PC-9 (cell line): ENCODE measurements at regions not wholly inside any gene's neighbourhood (a gene's known extent, or its start where the extent isn't known, plus 50 kb on each side); places are given as distances from the start of the nearest gene placed in this dataset.

ENCODE experiments used
- BruUV-seq: library from RNA; stranded (reverse); fragments of 400-500 nt; replicated peaks from 2 replicates; lab custom pipeline; 2021; lab: Mats Ljungman, UMichigan
- CTCF ChIA-PET: fragments of 300-600 bp; sonication (Branson Sonifier 250); formaldehyde crosslinking; loops from one replicate; lab custom pipeline; 2022; ENCODE audit warnings: antibody characterized with exemption; lab: Charles Lee
- POLR2A ChIA-PET: fragments of 300-600 bp; sonication (Branson Sonifier 250); formaldehyde crosslinking; loops from one replicate; lab custom pipeline; 2022; ENCODE audit warnings: antibody characterized with exemption; ENCODE audit not compliant: unreplicated experiment; lab: Charles Lee
- DNase-seq, 2 experiments: peaks; one replicate each; pipeline versions ENCODE4 v3.0.0 to v3.0.0-alpha.2; 2015 to 2022; ENCODE audit warnings: mixed read lengths in 1 of 2
- H2AFZ ChIP-seq: fragments of 200-600 bp; sonication (generic); 2 replicates; pipeline ENCODE4 v1.8.1; 2017; ENCODE audit warnings: antibody characterized with exemption
- H3F3A ChIP-seq: fragments of 200-600 bp; sonication (generic); 2 replicates; pipeline ENCODE4 v1.8.1; 2017; ENCODE audit warnings: antibody characterized with exemption, mild to moderate bottlenecking, low read depth; ENCODE audit not compliant: insufficient read depth
- H3K27ac ChIP-seq: fragments of 200-600 bp; sonication (generic); 2 replicates; pipeline ENCODE4 v1.6.1; 2016; ENCODE audit warnings: mixed run types
- H3K27me3 ChIP-seq: fragments of 200-600 bp; sonication (generic); 2 replicates; pipeline ENCODE4 v1.6.1; 2016; ENCODE audit warnings: low read depth, mixed run types; ENCODE audit not compliant: insufficient read depth
- H3K36me3 ChIP-seq: fragments of 200-600 bp; sonication (generic); 2 replicates; pipeline ENCODE4 v1.6.1; 2016; ENCODE audit warnings: low read depth, mixed run types
- H3K4me1 ChIP-seq: fragments of 200-600 bp; sonication (generic); replicated peaks from 2 replicates; pipeline ENCODE4 v1.6.1; 2016; ENCODE audit warnings: mixed run types; ENCODE audit not compliant: insufficient read depth
- H3K4me2 ChIP-seq: fragments of 200-600 bp; sonication (generic); 2 replicates; pipeline ENCODE4 v1.6.1; 2017; ENCODE audit warnings: mixed run types
- H3K4me3 ChIP-seq: fragments of 200-600 bp; sonication (generic); 2 replicates; pipeline ENCODE4 v1.6.1; 2016; ENCODE audit warnings: mixed run types
- H3K79me2 ChIP-seq: fragments of 200-600 bp; sonication (generic); 2 replicates; pipeline ENCODE4 v1.6.1; 2017; ENCODE audit warnings: low read depth, mixed run types
- H3K9me2 ChIP-seq: fragments of 200-600 bp; sonication (generic); 2 replicates; pipeline ENCODE4 v1.8.1; 2017; ENCODE audit warnings: mild to moderate bottlenecking; ENCODE audit not compliant: insufficient read depth
- H3K9me3 ChIP-seq: fragments of 200-600 bp; sonication (generic); 2 replicates; pipeline ENCODE4 v1.8.1; 2016; ENCODE audit warnings: low read depth; ENCODE audit not compliant: insufficient read depth
- H4K20me1 ChIP-seq: fragments of 200-600 bp; sonication (generic); 2 replicates; pipeline ENCODE4 v1.8.1; 2017; ENCODE audit not compliant: insufficient read depth
- CTCF ChIP-seq: fragments of 200-600 bp; sonication (generic); conservative IDR thresholded peaks from 2 replicates; pipeline ENCODE4 v1.6.1; 2017; ENCODE audit warnings: mixed run types, antibody characterized with exemption, mild to moderate bottlenecking, moderate library complexity
- EZH2 ChIP-seq: fragments of 200-600 bp; sonication (generic); IDR thresholded peaks from 2 replicates; pipeline ENCODE4 v1.8.0; 2017; ENCODE audit warnings: antibody characterized with exemption, low read depth
- intact Hi-C: fragments of 100-400 bp; cut with micrococcal nuclease; formaldehyde crosslinking; loops from one replicate; pipeline ENCODE4 v1.10.0; 2022; ENCODE audit not compliant: unreplicated experiment

GRCh38 chrX:145533534-145533933 lies 284.1 kb upstream of the SLITRK2 start:
- H3F3A ChIP-seq: no peaks in the 10 kb centered on the region
- H3K27me3 ChIP-seq: peaks cover 5% of the 10 kb centered on the region; the same call in 1 of the 2 replicates
- H3K4me2 ChIP-seq: no peak overlapping the region
- CTCF ChIA-PET: no interaction called here
- no peaks in the 10 kb centered on the region for H3K4me1 ChIP-seq
- no peaks in the 10 kb centered on the region for H3K79me2 ChIP-seq
- no peaks in the 10 kb centered on the region for H3K36me3 ChIP-seq
- intact Hi-C loops: no loop called here
- no peak overlapping the region for H3K4me3 ChIP-seq
- no peaks in the 10 kb centered on the region for H3K9me2 ChIP-seq
- POLR2A ChIA-PET: no interaction called here
- BruUV-seq: no TSS peak
- DNase-seq: no peak
- TF ChIP-seq CTCF (no peak), EZH2 (no peak)
- no peaks in the 10 kb centered on the region for H4K20me1 ChIP-seq
- no peaks in the 10 kb centered on the region for H3K9me3 ChIP-seq
- no peak overlapping the region for H3K27ac ChIP-seq
- no peak overlapping the region for H2AFZ ChIP-seq

DNA sequence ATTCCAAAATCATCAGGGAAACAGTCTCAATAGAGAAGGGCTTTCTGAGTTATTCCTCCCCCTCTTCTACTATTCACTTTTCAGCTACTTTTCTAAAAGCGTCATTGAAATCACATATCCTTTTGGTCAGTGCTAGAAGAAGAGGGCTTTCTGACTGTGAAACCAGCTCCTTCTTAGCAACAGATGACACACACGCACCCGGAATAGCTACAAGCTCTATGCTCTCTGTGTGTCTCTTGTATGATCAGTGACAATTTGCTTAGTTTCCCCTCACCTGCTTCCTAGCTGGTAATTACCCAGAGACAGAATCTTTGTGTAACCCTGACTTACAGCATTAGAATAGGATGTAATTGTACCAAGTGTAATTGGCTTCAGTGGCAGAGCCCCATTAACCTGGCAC lies 268.1 kb upstream of the SLITRK2 start:
- POLR2A ChIA-PET: no interaction called here
- CTCF ChIA-PET: no interaction called here
- H3K36me3 ChIP-seq: no peaks in the 10 kb centered on the region
- no peak for DNase-seq
- no peaks in the 10 kb centered on the region for H3F3A ChIP-seq
- intact Hi-C loops: no loop called here
- no peaks in the 10 kb centered on the region for H3K9me3 ChIP-seq
- no peak for TF ChIP-seq CTCF
- TF ChIP-seq EZH2: no peak
- H3K79me2 ChIP-seq: no peaks in the 10 kb centered on the region
- H3K4me3 ChIP-seq: no peak overlapping the region
- H3K4me1 ChIP-seq: no peaks in the 10 kb centered on the region
- no TSS peak for BruUV-seq
- H2AFZ ChIP-seq: no peak overlapping the region
- no peaks in the 10 kb centered on the region for H3K27me3 ChIP-seq
- no peaks in the 10 kb centered on the region for H4K20me1 ChIP-seq
- no peak overlapping the region for H3K27ac ChIP-seq
- H3K4me2 ChIP-seq: no peak overlapping the region
- H3K9me2 ChIP-seq: no peaks in the 10 kb centered on the region

DNA sequence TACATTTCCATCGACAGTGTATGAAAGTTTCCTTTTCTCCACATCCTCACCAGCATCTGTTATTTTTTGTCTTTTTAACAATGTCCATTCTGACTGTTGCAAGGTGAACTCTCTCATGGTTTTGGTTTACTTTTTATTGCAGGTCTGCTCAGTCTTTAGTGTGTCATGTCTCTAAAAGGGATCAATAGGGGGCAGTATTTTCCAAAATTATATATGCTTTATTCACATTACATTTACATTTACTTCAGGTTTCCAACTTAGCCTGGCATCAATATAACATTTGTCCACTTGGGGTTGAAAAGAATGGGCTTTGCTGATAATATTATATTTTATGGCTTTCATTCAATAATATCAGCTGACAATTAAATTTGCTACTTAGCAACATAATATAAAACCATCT lies 265.0 kb upstream of the SLITRK2 start:
- no peaks in the 10 kb centered on the region for H3K9me3 ChIP-seq
- no peaks in the 10 kb centered on the region for H3K79me2 ChIP-seq
- no TSS peak for BruUV-seq
- H3K9me2 ChIP-seq: no peaks in the 10 kb centered on the region
- H3F3A ChIP-seq: no peaks in the 10 kb centered on the region
- intact Hi-C loops: no loop called here
- no peak overlapping the region for H3K4me2 ChIP-seq
- TF ChIP-seq EZH2 (no peak), CTCF (peak; percentile 64)
- no peaks in the 10 kb centered on the region for H4K20me1 ChIP-seq
- H3K4me1 ChIP-seq: no peaks in the 10 kb centered on the region
- no peak for DNase-seq
- H3K27ac ChIP-seq: no peak overlapping the region
- H2AFZ ChIP-seq: no peak overlapping the region
- ChIA-PET POLR2A (no interaction called here), CTCF (no interaction called here)
- no peaks in the 10 kb centered on the region for H3K36me3 ChIP-seq
- no peak overlapping the region for H3K4me3 ChIP-seq
- H3K27me3 ChIP-seq: no peaks in the 10 kb centered on the region
